NOMO-1 treated with dmso at 0.1 percent for 144 hours (cell line): ENCODE measurements at regions not wholly inside any gene's neighbourhood (a gene's known extent, or its start where the extent isn't known, plus 50 kb on each side); places are given as distances from the start of the nearest gene placed in this dataset.
"Not testable (repeated sequence)": the region's sequence is repeated elsewhere in the genome, so short reads cannot be mapped to it uniquely, and the experiment has no call there.

Experiments
- DNase-seq: peaks from one replicate; lab custom pipeline; 2025; ENCODE audit not compliant: unreplicated experiment; lab: John Stamatoyannopoulos, UW

DNA sequence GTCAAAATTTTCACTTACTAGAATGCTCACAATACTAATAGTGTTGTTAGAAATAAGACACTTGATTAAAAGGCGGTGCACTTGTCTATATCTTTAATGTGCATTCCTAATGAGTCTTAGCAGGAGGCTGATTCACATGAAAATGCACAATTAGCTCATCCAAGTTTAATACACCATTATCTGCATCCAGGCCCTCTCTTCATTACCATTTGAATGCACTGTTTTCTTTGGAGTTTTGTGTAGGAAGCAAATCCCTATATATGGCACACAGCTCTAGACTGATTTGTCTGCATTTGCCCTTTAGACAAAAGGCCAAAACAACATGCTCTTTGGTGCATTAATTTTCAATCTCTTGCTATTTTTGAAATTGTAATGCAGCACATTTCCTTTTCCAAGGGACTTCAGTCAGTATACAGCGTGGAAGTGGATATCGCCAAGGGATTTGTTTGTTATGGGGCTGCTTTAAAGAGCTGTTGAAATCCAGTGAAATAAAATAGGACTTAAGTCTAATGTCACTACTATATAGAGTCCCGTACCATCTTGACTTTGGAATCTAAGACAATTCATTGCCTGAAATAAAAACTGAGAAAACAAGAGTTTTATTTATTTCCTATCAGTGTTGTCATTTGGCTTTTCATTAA is 257.6 kb upstream of the CPHXL start:
- no peak for DNase-seq

GRCh38 chr16:75987323-75987722 is 261.0 kb upstream of the CPHXL start:
- no peak for DNase-seq

DNA sequence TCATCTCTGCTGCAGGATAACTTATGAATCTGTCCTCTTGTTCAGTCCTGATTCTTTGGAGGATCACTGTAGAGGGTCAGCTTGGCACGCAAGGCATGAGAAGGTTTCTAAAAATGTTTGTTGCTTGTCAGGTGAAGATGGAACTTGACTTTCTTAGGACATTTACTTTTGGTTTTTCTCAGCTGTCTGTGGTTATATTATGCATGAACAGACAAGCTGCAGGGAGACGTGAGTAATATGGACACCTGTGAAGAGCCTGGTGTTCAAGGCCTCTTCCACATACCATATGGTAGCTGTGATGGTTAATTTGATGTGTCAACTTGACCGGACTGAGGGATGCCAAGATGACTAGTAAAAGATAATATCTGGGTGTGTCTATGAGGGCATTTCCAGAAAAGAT is 270.2 kb upstream of the CPHXL start:
- no peak for DNase-seq

DNA sequence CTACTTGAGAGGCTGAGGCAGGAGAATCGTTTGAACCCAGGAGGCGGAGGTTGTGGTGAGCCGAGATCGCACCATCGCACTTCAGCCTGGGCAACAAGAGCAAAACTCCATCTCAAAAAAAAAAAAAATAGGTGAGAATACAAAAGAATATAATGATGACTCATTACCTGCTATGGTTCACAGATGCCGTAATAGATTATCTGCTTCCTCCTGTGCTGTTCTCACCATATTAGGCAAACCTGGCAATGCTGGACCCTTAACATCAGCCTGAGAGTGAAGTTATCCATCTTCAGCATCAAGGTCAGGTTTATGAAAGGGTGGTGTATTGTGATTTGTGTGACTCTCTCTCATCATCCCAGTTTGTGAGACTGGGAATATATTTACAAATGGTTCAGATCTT is 271.3 kb upstream of the CPHXL start:
- no peak for DNase-seq

GRCh38 chr16:76007645-76008044 is 269.6 kb upstream of the CNTNAP4 start:
- DNase-seq = no peak

DNA sequence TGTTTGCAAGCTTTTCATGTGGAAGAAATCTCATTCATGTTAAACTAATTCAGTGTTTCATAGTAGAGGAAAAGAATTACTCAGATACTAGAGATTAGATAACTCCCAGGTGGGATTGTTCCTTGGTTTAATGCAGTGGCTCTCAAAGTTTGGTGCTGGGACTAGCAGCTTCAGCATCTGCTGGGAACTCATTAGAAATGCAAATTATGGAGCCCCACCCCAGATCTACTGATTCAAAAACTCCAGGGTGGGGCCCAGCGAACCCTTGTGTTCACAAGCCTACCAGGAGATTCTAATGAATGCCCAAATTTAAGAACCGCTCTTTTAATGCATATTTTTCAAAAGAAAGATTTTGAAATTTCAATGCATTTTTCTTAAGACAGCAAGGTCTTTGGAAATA is 253.4 kb upstream of the CNTNAP4 start:
- no peak for DNase-seq

- no peak for DNase-seq
Measured at GRCh38 chr16:76035689-76036088, 241.5 kb upstream of the CNTNAP4 start.

DNA sequence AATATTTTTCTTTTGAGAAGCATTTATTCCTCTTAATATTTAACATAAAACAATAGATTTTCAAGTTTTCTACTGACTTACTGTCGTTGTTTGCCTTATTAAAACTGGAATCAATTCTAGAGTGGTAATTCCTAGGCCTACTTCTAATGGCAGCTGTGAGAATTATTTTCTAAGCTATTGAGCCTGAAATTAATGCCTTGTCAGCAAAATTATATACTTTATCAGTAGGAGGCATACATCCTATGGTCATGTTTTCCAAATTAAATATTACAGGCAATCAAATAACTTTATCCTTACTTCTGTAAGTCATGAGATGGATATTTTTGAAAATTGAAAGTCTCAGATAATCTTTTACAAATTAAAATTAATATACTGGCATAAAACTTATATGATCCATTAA is 239.1 kb upstream of the CNTNAP4 start:
- no peak for DNase-seq

GRCh38 chr16:76052725-76053124 is 224.5 kb upstream of the CNTNAP4 start:
- DNase-seq = peak; percentile 13

GRCh38 chr16:76059186-76059585 is 218.0 kb upstream of the CNTNAP4 start:
- no peak for DNase-seq

GRCh38 chr16:76059701-76060100 is 217.5 kb upstream of the CNTNAP4 start:
- no peak for DNase-seq

- no peak for DNase-seq
Measured at GRCh38 chr16:76071690-76072089, 205.5 kb upstream of the CNTNAP4 start.

GRCh38 chr16:76081967-76082366 is 195.2 kb upstream of the CNTNAP4 start:
- DNase-seq = no peak

DNA sequence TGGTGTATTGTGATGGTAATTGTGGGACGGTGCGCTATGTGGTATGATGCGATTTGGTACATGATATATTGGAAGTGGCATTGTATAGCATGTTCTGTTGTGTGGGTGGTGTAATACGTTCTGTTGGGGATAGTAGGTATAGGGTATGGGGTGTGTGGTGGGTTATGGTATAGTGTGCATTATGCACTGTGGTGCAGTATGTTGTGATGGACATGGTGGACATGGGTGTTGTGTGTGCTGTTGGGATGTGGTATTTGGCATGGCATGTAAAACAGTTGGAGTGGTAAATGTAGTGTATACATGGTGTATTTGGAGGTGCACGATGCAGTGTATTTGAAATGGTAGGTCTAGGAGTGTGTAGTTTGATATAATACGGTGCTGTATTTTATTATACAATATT is 170.6 kb upstream of the CNTNAP4 start:
- no peak for DNase-seq

DNA sequence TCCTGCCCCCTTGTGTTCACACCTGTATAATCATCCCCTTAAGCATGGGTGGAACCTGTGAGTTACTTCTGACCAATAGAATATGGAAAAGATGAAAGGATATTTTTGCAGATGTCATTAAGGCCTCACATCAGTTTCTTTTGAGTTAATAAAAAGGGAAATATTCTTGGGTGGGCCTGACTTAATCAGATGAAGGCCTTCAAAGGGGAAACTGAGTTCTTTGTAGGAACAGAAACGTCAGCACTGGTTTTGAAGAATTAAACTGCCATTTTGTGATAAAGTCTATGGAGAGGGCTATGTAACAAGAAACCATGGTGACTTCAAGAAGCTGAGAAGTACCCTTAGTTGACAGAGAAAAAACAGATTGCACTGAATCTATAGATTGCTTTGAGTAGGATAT is 168.7 kb upstream of the CNTNAP4 start:
- no peak for DNase-seq

DNA sequence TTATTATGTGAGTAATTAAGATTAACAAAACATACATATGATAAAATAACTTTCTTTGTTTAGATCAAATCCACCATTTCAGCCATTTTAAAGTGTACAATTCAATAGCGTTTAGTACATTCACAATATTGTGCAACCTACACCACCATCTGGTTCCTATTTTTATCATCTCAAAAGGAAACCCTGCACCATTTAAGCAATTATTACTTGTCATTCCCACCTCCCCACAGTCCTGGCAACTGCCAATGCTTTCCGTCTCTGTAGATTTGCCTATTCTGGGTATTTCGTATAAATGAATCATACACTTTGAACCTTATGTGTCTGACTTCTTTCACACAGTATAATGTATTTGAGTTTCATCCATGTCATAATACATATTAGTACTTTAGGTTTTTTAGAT is 162.5 kb upstream of the CNTNAP4 start:
- peak; percentile 88 for DNase-seq

- DNase-seq = no peak
Measured at GRCh38 chr16:76118344-76118743, 158.9 kb upstream of the CNTNAP4 start.

- DNase-seq = no peak
Measured at GRCh38 chr16:76121636-76122035, 155.6 kb upstream of the CNTNAP4 start.

DNA sequence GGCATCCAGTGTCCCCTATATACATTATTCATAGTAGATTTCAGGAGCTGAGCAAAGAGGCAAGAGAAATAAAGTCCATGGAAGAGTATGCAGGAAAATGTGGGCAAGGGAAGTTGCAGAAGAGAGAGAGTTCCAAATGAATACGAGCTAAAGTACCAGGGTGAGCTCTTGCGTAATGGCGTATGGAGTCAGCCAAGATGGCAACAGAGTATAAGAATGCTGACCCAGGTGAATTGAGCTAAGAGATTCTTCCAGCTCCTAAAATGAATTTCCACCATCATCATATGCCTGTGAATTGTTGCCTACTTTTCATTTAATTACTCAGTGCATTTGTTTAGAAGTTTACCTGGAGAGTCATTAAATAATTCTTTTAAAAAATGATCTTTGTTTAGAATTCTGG is 153.2 kb upstream of the CNTNAP4 start:
- no peak for DNase-seq

GRCh38 chr16:76125871-76126270 is 151.3 kb upstream of the CNTNAP4 start:
- DNase-seq = no peak

DNA sequence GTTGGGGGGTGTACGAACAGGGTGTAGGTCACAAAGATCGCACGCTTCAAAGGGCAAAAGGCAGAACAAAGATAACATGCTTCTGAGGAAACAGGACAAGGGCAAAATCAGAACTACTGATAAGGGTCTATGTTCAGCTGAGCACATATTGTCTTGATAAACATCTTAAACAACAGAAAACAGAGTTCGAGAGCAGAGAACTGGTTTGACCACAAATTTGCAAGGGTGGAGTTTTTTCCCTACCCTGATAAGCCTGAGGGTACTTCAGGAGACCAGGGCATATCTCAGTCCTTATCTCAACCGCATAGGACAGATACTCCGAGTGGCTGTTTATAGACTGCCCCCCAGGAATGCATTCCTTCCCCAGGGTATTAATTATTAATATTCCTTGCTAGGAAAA is 139.1 kb upstream of the CNTNAP4 start:
- not testable (repeated sequence) for DNase-seq

DNA sequence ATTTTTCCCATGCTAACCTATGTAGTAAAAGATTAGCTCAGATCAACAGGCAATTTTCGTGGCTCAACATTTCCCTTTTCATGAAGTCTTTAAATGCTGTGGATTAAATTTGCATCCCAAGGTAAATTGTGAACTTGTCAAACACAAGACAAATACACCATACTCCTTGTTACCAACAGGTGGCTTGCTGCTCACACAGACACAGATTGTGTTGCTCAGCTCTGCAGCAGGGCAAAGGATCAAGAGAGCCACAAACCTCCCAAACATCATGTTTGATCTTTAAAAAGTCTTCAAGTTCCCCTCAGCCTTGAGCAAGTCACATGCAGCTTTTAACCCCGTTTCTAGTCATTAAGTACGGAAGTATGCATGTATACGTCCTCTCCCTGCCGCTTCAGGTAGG is 119.6 kb upstream of the CNTNAP4 start:
- DNase-seq = no peak

GRCh38 chr16:76162046-76162445 is 115.2 kb upstream of the CNTNAP4 start:
- DNase-seq = no peak
